Tibial nerve (tissue), 4 donors: ENCODE measurements at regions not wholly inside any gene's neighbourhood (a gene's known extent, or its start where the extent isn't known, plus 50 kb on each side); places are given as distances from the start of the nearest gene placed in this dataset.

Source experiments
- DNase-seq, 2 donors: peaks; one replicate each; pipeline ENCODE4 v3.0.0-alpha.2; 2019; ENCODE audit warnings: low spot score in 2 of 2
- H3K27ac ChIP-seq, 4 donors: fragments of 200-600 bp; sonication (generic) in 3 of 4; one replicate each; pipeline ENCODE4 v1.5.1; 2017 to 2019; ENCODE audit warnings: mild to moderate bottlenecking in 1 of 4
- H3K27me3 ChIP-seq, 2 donors: fragments of 200-600 bp; sonication (generic) in 1 of 2; one replicate each; pipeline versions ENCODE4 v1.5.1 to v1.6.0; 2017 to 2019
- H3K36me3 ChIP-seq, 3 donors: fragments of 200-600 bp; sonication (generic); one replicate each; pipeline ENCODE4 v1.5.1; 2018 to 2019
- H3K4me1 ChIP-seq, 4 donors: fragments of 200-600 bp; sonication (generic) in 3 of 4; one replicate each; pipeline ENCODE4 v1.5.1; 2017 to 2019
- H3K4me3 ChIP-seq, 4 donors: fragments of 200-600 bp; sonication (generic) in 3 of 4; one replicate each; pipeline ENCODE4 v1.5.1; 2017 to 2019; ENCODE audit warnings: mild to moderate bottlenecking in 1 of 4, moderate library complexity in 1 of 4
- H3K9me3 ChIP-seq, 4 donors: fragments of 200-600 bp; sonication (generic) in 3 of 4; one replicate each; pipeline ENCODE4 v1.5.1; 2017 to 2019
- EP300 ChIP-seq, 2 donors: sonication (generic); formaldehyde crosslinking; IDR thresholded peaks; one replicate each; pipeline ENCODE4 v1.6.1; 2017; ENCODE audit warnings: antibody characterized with exemption in 2 of 2, mild to moderate bottlenecking in 1 of 2
- POLR2A ChIP-seq, 2 donors: fragments of 450-650 bp; IDR thresholded peaks; one replicate each; pipeline ENCODE4 v1.6.1; 2017; ENCODE audit warnings: antibody characterized with exemption in 2 of 2, mild to moderate bottlenecking in 2 of 2, moderate library complexity in 2 of 2
- WGBS, 2 donors: methylation state at CpG; one replicate each; pipeline ENCODE4 v1.1.5; 2018; 5-methylcytosine and 5-hydroxymethylcytosine counted together
- TF ChIP-seq, protein P1 (sequence below), 5 experiments: fragments of 200-600 bp in 3 of 5; fragments of 450-650 bp in 2 of 5; sonication (generic) in 3 of 5; IDR thresholded peaks; one replicate each; pipeline ENCODE4 v1.5.1; 2016 to 2019; ENCODE audit warnings: antibody characterized with exemption in 5 of 5, mild to moderate bottlenecking in 3 of 5, moderate library complexity in 2 of 5

DNA sequence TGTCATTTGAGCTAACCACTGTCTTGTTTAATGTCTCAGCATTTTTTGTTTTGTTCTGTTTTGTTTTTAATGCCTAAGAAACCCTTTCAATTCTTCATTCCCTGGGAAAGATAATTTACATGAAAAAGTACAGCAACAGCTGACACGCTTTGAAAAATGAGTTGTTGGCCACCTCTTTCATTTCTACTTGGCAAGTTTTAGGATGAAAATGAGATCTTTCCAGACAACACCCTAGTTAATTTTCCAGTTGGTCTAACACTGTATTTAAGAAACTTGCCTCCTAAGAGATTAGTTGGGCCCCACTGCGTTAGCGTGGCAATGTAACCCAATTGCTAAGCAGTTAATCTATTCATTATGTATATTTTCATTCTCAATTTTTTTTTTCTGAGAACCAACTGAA is 194.0 kb upstream of the LRRN1 start:
- Histone ChIP-seq H3K27ac (no peak overlapping the region), H3K27me3 (no peaks in the 10 kb centered on the region), H3K4me1 (peaks cover 0 to 5% (median 0%) of the 10 kb centered on the region in 4 donors), H3K36me3 (no peaks in the 10 kb centered on the region), H3K9me3 (no peaks in the 10 kb centered on the region), H3K4me3 (no peak overlapping the region)
- WGBS, 2 donors = 66 to 69% methylated on average over 3 of the region's 3 CpGs
- TF ChIP-seq POLR2A (IDR thresholded peaks at IDR 0.05) (no peak), EP300 (IDR thresholded peaks at IDR 0.05) (no peak)
- TF ChIP-seq, protein P1, sequence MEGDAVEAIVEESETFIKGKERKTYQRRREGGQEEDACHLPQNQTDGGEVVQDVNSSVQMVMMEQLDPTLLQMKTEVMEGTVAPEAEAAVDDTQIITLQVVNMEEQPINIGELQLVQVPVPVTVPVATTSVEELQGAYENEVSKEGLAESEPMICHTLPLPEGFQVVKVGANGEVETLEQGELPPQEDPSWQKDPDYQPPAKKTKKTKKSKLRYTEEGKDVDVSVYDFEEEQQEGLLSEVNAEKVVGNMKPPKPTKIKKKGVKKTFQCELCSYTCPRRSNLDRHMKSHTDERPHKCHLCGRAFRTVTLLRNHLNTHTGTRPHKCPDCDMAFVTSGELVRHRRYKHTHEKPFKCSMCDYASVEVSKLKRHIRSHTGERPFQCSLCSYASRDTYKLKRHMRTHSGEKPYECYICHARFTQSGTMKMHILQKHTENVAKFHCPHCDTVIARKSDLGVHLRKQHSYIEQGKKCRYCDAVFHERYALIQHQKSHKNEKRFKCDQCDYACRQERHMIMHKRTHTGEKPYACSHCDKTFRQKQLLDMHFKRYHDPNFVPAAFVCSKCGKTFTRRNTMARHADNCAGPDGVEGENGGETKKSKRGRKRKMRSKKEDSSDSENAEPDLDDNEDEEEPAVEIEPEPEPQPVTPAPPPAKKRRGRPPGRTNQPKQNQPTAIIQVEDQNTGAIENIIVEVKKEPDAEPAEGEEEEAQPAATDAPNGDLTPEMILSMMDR (IDR thresholded peaks at IDR 0.05) = no peak
- DNase-seq = no peak

DNA sequence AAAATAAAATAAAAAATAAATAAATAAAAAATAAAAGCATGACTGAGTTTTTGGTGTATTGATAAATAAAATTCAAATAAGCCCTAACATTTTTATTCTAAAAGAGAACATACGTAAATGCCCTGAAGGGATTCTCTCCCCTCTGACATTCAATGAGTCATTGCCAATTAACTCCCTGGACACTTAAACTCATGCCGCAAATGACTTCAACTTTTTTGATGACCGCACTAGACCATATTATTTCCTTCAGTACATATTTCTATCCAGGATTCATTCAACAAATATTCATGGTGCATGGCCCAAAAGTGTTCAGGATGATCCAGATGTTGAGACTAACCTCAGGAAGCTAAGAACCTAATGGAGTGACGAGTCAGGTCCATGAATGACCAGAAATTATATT is 195.9 kb upstream of the LRRN1 start:
- TF ChIP-seq EP300 (IDR thresholded peaks at IDR 0.05) (no peak), POLR2A (IDR thresholded peaks at IDR 0.05) (no peak)
- TF ChIP-seq, protein P1 (IDR thresholded peaks at IDR 0.05) = no peak
- H3K36me3 ChIP-seq = no peaks in the 10 kb centered on the region
- H3K9me3 ChIP-seq = no peaks in the 10 kb centered on the region
- no peak overlapping the region for H3K27ac ChIP-seq
- 91 to 94% methylated on average over 4 of the region's 4 CpGs for WGBS, 2 donors
- no peak overlapping the region for H3K4me3 ChIP-seq
- peaks cover 0 to 5% (median 0%) of the 10 kb centered on the region in 4 donors for H3K4me1 ChIP-seq
- no peaks in the 10 kb centered on the region for H3K27me3 ChIP-seq
- DNase-seq = no peak

DNA sequence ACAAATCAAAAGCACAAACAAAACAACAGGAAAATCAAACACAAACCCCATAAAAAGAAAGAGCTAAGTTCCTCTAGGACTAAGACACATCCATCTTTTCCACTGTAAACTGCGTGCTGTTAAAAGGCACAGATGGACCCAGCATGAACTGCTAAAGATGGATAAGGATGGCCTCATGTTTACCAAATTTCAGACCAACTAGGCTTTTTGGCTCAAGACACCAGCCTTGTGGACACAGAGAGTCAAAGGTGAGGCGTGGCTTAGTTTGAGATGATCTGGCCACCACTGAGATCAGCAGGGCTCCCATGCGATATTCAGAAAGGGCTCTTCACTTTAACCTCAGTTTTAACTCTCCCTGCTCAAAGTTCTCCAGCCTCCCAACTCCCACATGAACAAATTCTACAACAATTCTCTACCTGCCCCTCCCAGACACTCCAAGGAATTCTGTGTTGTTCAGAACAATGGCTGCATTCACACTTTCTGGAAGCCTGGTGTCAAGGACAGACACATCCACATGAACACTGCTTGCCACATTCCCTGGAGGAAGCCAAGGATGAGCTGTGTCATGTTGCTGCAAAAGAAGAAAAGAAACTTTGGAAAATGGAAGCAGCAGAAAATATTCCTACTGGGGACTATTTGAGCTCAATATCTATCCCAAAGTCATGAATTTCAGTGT is 198.4 kb upstream of the LRRN1 start:
- H3K4me1 ChIP-seq = peaks cover 0 to 5% (median 0%) of the 10 kb centered on the region in 4 donors
- 68 to 80% methylated on average over 3 of the region's 3 CpGs for WGBS, 2 donors
- no peak for DNase-seq
- TF ChIP-seq POLR2A (IDR thresholded peaks at IDR 0.05) = no peak
- H3K4me3 ChIP-seq = no peak overlapping the region
- no peaks in the 10 kb centered on the region for H3K9me3 ChIP-seq
- no peak overlapping the region for H3K27ac ChIP-seq
- H3K27me3 ChIP-seq = no peaks in the 10 kb centered on the region
- no peaks in the 10 kb centered on the region for H3K36me3 ChIP-seq

DNA sequence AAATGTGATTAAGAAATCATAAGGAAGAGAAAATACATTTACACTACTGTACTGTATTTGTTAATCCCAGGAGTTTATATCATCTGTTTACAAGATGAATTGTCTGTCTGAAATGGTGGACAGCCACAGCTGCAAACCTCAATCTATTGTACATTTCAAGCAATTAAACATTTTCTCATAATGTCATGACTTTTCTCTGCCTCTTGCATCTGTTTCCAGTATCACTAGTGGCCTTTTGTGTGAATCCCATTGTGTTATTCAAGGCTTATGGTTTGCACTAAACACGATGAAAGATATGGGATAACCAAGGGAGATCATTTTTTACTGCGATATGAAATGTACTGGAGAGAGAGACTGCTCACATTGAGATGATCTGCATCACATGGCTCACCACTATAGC is 200.2 kb upstream of the LRRN1 start:
- 64 to 65% methylated on average over 2 of the region's 2 CpGs for WGBS, 2 donors
- Histone ChIP-seq H3K27ac (no peak overlapping the region), H3K4me1 (peaks cover 0 to 5% (median 0%) of the 10 kb centered on the region in 4 donors), H3K4me3 (no peak overlapping the region), H3K27me3 (no peaks in the 10 kb centered on the region), H3K36me3 (peaks cover 0 to 4% (median 0%) of the 10 kb centered on the region in 3 donors), H3K9me3 (peaks cover 0 to 3% (median 0%) of the 10 kb centered on the region in 4 donors)
- no peak for DNase-seq
- TF ChIP-seq EP300 (IDR thresholded peaks at IDR 0.05) (no peak), POLR2A (IDR thresholded peaks at IDR 0.05) (no peak)
- TF ChIP-seq, protein P1 (IDR thresholded peaks at IDR 0.05) = no peak

DNA sequence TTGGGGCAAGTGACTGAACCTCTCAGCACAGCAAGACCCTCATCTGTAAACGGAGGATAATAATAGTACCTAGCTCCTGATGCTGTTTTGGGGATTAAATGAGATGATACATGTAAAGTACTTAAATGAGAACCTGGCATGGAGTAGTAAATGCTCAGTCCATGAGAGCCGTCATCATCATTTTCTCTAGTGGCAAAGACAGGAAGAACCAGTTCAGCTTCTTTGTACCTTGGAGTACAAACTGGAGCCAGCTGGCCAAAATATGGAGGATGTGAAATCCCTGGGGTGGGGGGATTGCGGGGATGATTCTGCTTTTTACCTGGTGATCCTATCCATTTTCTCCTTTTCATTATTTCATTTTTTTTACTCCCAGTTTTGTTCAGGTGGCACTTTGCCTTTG is 204.2 kb upstream of the LRRN1 start:
- Histone ChIP-seq H3K9me3 (peaks cover 0 to 3% (median 0%) of the 10 kb centered on the region in 4 donors), H3K4me3 (no peak overlapping the region), H3K4me1 (no peaks in the 10 kb centered on the region), H3K27ac (no peak overlapping the region), H3K36me3 (peaks cover 0 to 4% (median 0%) of the 10 kb centered on the region in 3 donors), H3K27me3 (no peaks in the 10 kb centered on the region)
- TF ChIP-seq, protein P1 (IDR thresholded peaks at IDR 0.05) = no peak
- TF ChIP-seq POLR2A (IDR thresholded peaks at IDR 0.05) (no peak), EP300 (IDR thresholded peaks at IDR 0.05) (no peak)
- WGBS, 2 donors = 94 to 96% methylated on average over 3 of the region's 3 CpGs
- DNase-seq = no peak
